Fibroblast of mammary gland (primary cell): ENCODE measurements at regions not wholly inside any gene's neighbourhood (a gene's known extent, or its start where the extent isn't known, plus 50 kb on each side); places are given as distances from the start of the nearest gene placed in this dataset.
A peak's percentile ranks its signal among the peaks of the same experiment; 100 is the strongest.

Experiments used
- DNase-seq: peaks from one replicate; pipeline ENCODE4 v3.0.0-alpha.2; 2010; ENCODE audit warnings: low read depth
- H3K4me3 ChIP-seq: 2 replicates; pipeline ENCODE4 v1.5.1; 2011; ENCODE audit warnings: low read depth, mild to moderate bottlenecking, low read length, moderate library complexity; ENCODE audit not compliant: control insufficient read depth
- CTCF ChIP-seq: conservative IDR thresholded peaks from 2 replicates; pipeline ENCODE4 v1.5.1; 2011; ENCODE audit warnings: low read depth, low read length, inconsistent platforms; ENCODE audit not compliant: control insufficient read depth, insufficient read depth

- TF ChIP-seq CTCF = no peak
- DNase-seq = no peak
- H3K4me3 ChIP-seq = no peak overlapping the region
Observed at GRCh38 chr6:155528335-155528734, 72.7 kb upstream of the NOX3 start.

GRCh38 chr6:155527443-155527842 is 71.8 kb upstream of the NOX3 start:
- no peak overlapping the region for H3K4me3 ChIP-seq
- DNase-seq = no peak
- no peak for TF ChIP-seq CTCF

- no peak for TF ChIP-seq CTCF
- no peak overlapping the region for H3K4me3 ChIP-seq
Observed at GRCh38 chr6:155523821-155524651, 68.4 kb upstream of the NOX3 start.

GRCh38 chr6:155521719-155522118 is 66.1 kb upstream of the NOX3 start:
- peak; percentile 34 for DNase-seq
- no peak overlapping the region for H3K4me3 ChIP-seq
- TF ChIP-seq CTCF = no peak

More at GRCh38 chr6:155523821-155524651, 68.4 kb upstream of the NOX3 start:
- peak; percentile 94 for DNase-seq

- H3K4me3 ChIP-seq = no peak overlapping the region
- TF ChIP-seq CTCF = no peak
- DNase-seq = no peak
Observed at GRCh38 chr6:155520078-155520477, 64.4 kb upstream of the NOX3 start.

GRCh38 chr6:155519176-155519738 is 63.6 kb upstream of the NOX3 start:
- no peak overlapping the region for H3K4me3 ChIP-seq
- no peak for TF ChIP-seq CTCF

More at GRCh38 chr6:155519176-155519738, 63.6 kb upstream of the NOX3 start:
- DNase-seq = no peak
